GM19328 (cell line): ENCODE measurements at regions not wholly inside any gene's neighbourhood (a gene's known extent, or its start where the extent isn't known, plus 50 kb on each side); places are given as distances from the start of the nearest gene placed in this dataset.
"Not testable (repeated sequence)": the region's sequence is repeated elsewhere in the genome, so short reads cannot be mapped to it uniquely, and the experiment has no call there.

Source experiments
- ATAC-seq: cut with Tn5 transposase; IDR thresholded peaks from one replicate; pipeline ENCODE4 v1.9.1; 2021; ENCODE audit warnings: mild to moderate bottlenecking, moderate library complexity; ENCODE audit not compliant: unreplicated experiment

DNA sequence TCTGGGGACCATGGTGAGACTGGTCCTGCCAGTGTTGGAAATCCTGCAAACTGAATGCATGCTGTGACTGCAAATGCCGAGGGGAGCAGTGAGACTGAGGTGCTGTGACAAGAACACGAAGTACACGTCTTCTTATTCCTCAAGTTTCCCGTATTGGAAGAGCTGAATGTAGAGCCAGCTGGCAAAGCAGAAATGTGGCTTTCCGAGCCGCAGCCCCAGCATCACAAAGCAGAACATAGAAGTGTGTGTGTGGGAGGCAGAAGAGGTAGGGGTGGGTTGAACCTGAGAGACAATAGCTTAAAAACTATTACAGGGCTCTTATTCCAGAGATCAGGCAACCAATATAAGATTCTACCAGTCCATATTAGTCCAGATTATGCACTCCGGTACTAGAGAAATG, 98.8 kb downstream of the CARTPT start:
- no peak for ATAC-seq

DNA sequence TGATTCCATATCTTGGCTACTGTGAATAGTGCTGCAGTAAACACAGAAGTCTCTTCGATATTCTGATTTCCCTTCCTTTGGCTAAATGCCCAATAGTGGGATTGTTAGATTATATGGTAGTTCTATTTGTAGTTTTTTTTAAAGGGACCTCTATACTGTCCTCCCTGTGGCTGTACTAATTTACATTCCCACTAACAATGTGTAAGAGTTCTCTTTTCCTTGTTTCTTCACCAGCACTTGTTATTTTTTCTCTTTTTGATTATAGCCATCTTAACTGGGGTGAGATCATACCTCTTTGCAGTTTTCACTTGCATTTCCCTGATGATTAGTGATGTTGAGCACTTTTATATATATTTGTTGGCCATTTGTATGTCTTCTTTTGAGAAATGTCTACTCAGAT, 102.0 kb downstream of the CARTPT start:
- no peak for ATAC-seq

DNA sequence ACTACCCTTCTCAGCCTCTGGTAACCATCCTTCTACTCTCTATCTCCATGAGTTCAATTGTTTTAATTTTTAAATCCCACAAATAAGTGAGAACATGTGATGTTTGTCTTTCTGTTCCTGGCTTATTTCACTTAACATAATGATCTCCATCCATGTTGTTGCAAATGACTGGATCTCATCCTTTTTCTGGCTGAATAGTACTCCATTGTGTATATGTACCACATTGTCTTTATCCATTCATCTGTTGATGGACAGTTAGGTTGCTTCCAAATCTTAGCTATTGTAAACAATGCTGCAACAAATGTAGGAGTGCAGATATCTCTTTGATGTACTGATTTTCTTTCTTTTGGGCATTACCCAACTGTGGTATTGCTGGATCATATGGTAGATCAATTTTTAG, 103.0 kb downstream of the CARTPT start:
- not testable (repeated sequence) for ATAC-seq

DNA sequence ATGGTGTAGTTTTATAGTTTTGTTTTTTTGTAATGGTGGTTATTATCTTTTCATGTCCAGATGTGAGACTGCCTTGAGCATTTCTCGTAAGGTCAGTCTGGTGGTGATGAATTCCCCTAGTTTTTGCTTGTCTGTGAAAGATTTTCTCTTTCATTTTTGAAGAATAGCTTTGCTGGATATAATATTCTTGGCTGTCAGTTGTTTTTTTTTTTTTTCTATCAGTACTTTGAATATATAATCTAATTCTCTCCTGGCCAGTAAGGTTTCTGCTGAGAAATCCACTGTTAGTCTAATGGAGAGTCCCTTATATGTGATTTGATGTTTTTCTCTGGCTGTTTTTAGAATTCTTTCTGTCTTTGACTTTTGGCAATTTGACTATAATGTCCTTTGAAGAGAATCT, 106.9 kb downstream of the CARTPT start:
- ATAC-seq: no peak

DNA sequence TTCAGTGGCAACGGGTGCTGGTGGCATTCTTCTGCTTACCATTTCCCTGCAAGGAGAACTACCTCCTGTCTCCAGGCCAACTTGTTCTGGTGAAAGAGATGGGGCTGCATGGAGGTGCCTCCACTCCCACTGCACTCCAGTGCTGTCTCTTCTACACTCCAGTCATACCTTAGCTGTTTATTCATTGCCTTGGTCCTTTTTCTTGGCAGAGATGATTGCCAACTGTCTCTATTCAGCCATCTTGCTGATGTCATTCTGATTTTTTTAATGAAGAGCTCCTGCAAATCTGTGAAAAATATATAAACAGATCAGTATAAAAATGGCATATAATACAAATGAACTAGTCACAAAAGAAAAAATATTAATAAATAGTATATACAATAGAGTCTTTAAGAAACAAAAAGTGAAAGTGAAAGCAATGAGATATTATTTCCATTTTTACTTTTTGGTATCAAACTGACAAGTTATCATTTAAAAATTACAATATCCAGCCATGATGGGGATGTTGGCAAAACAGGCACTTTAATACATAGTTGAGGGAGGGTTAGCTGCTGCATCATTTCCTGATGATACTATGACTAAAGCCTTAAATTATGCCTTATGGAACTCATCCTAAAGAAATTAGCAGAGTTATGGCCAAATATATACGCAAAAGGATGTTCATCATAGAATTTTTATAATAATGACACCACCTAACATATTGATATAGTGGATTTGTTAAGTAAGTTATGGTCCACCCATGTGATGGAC, 109.4 kb downstream of the CARTPT start:
- no peak for ATAC-seq

DNA sequence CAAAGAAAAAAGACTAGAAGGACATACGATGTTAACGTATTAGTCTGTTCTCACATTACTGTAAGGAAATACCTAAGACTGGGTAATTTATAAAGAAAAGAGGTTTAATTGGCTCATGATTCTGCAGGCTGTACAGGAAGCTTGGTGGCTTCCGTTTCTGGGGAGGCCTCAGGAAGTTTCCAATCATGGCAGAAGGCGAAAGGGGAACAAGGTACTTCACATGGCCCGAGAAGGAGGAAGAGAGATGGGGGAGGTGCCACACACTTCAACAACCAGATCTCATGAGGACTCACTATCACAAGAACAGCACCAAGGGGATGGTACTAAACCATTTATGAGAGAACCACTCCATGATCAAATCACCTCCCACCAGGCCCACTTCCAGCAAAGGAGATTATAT, 110.1 kb downstream of the CARTPT start:
- no peak for ATAC-seq

DNA sequence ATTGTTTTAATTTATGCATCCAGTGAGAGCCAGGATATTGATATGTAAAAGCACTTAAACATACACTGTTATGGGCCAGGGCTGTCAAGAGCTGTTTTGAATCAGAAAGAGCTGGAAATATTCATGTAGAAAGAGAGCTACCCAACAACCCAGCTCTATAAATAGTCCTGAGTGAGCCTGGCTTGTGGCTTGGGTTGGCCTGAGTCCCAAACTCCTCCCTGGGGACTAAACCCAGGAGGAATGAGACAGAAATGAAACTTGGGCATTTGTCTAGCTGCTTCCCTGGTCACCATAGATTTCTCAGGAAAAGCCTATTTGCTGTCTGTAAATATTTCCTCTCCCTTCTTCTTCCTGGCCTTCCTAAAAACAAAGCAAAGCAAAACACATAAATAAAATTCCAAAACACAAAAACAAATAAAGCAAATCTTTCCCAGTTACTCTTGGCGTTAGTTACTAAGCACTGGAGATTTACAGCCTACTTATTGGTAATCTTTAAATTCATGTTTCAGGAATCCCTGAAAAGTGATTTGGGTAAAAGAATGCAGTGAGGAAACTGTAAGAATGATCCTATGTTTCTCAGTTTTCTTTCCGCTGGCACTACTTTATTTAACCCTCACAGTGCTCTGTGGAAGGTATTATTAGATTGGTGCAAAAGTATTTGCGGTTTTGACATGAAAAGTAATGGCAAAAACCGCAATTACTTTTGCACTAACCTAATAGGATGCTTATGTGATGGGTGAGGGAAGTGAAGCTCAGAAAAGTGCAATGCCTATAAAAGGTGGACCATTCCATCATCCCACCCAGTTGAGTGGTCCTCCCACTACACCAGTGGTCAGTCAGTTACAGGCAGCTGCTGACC, 111.8 kb downstream of the CARTPT start:
- no peak for ATAC-seq

DNA sequence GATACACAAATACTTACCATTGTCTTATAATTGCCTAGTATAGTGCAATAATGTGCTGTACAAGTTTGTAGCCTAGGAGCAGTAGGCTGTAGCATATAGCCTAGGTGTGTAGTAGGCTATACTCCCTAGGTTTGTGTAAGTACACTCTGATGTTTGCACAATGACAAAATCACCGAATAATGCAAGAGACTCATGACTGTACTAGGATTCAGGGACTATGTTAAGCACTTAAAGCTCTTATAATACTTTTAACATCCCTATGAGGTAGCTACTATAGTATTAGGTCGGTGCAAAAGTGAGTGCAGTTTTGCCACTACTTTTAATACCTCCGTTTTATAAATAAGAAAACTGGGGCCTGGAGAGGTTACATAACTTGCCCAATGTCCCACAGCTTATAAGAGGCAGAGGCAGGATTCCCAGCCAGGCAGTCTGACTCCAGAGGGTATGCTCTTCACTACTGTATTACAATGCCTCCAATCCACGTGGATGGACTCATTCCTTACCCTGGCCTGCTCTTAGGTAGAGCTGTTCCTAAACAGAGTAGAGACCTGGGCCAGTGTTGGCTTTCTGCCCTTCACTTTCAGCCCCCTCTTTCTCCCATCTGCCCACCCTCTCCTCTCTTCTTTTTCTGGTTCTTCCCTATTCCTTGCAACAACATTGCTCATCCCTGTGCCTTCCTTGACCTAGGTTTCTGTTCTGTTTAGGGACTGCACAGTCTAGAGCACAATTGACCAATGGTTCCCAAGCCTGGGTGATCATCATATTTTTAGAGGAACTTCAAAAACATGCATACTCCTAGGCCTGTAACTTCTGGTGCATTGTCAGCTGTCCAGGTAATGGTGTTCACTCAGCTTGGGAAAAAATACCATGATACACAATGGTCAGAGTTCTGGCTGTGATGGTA, 114.0 kb downstream of the CARTPT start:
- no peak for ATAC-seq

DNA sequence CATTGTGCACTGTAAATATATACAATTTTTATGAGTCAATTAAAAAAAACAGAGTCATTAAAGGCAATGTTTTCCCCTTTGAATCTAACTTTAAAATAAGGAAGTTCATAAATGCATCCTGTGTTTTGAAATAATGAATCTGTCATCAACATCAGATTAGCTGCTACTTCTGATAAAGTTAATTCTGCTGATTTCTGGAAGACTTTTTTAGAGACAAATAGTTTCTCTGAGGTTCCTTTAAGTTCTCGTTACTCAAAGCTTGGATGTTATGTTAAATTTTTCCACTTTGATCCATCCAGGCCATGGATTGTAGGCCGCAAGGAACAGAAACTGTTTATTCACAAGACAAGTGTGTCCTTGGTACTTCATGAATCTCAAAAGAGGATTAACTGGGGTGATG, 115.5 kb downstream of the CARTPT start:
- ATAC-seq: no peak

DNA sequence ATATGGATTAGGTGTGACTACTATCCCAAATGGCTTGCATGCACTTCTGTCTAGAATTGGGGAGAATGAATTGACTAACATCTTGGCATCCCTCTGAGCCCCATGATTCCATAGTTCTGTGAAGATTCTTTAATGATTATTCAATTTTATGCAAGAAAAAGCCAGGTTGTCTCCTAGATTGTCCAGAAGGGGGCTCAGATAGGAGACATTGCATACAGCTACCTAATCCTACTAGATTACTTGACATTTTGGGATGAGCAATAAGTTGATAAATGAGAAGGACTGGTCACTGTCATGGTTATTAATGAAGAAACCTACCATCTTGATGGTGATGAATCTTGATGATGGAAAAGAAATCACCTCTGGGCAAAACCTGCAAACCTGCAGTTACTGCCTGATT, 117.0 kb downstream of the CARTPT start:
- no peak for ATAC-seq

DNA sequence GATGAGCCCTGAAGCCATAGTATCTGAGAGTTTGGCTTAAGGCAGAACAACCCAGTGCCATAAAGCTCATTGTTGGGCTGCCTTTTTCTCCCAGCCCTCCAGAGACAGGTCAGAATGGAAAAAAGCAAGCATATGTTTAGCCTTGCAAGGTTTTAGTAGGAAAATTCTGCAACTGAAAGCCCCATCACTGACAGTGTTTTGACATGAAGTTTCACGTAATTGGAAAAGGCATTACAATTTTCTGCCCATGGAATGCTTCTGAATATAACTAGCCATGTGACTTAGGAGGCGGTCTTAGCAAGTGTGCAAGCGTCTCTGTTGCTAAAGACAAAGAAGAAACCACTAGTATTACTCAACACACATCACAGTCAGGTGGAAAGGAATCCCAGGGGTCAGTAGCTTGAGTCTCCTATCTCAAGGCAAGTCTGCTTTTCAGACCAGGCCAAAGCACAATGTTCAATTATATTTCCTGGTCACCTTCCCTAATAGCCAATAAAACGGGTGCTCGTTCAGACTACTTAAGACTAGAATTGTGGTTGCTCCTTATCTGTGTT, 117.6 kb downstream of the CARTPT start:
- ATAC-seq: no peak

DNA sequence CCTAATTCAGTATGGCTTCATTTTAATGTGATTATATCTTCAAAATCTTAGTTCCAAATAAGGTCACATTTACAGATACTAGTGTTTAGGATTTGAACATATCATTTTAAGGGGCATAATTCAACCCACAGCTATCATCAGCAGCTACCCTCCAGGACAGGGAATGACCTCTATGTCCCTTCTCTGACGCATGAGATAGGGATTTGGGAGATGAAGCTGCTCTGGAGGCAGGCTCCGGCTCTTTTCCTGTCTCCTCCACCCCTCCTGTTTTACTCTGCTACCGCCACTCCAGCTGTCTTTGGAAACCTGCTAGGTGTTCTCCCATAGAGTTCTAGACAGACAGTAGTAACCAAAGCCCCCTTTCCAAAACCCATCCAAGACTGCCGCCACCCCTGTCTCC, 119.2 kb downstream of the CARTPT start:
- no peak for ATAC-seq

DNA sequence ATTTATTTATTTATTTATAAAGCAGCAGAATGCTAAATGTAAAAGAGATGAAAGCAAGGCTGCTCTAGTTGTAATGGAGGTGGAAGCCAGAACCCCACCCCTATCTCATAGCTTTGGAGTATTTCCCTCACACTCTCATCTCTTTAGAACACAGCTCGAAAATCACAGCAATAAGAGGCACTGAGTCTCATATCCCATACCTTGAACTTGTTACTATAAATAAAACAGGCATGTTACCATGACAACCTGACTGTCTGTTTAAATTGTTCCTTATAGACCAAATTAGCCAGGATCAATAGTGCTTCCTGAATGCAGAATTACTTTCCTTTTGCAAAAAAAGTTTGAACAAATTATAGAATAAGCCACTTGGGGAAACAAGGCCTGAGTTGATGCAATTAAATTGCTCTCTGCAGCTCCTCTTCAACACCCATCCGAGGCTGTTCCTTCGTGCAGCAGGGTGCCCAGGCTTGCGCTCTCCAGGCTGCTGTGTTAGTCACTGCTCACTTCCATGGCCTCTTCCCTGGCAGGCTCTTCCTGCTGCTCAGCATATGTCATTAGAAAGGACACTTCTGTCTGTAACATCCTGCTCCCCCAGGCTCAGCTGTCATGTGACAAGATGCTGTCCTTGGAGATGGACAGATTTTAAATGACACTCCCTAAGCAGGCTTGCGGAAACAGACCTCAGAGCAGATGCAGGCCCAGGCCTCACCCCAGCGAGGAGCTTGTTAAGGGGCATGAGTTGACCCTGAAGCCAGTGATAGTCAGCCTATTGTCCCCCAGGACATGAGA, 120.2 kb downstream of the CARTPT start:
- no peak for ATAC-seq

DNA sequence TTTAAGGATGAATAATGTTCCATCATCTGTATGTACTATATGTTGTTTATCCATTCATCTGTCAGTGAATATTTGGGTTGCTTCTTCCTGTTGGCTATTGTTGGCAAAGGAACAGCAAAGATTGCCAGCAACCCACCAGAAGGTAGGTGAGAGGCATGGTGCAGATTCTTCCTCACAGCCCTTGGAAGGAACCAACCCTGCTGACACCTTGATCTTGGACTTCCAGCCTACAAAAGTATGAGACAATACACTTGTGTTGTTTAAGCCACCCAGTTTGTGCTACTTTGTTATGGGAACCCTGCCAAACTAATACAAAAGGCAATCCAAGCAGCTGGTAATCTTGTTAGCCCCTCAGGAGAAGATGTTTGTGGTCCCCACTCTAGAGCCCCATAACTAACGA, 122.0 kb downstream of the CARTPT start:
- no peak for ATAC-seq

DNA sequence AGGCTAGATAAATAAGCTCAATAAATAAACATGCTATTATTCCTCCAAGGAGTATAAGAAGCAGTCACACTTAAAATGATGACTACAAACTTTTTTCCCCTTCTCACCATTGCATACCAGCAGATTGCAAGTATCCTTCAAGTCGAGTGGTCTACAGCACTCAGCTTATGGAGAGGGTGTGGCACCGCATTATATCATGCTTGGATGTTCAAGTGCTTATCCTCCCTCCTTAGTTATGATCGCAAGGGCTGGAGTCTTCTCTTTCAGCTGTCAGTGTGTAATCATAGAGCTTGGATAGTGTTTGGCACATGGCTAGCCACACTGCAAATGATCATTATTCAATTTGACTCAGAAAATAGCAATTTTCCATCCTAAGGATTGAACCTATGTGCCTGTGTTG, 124.0 kb downstream of the CARTPT start:
- ATAC-seq: no peak

DNA sequence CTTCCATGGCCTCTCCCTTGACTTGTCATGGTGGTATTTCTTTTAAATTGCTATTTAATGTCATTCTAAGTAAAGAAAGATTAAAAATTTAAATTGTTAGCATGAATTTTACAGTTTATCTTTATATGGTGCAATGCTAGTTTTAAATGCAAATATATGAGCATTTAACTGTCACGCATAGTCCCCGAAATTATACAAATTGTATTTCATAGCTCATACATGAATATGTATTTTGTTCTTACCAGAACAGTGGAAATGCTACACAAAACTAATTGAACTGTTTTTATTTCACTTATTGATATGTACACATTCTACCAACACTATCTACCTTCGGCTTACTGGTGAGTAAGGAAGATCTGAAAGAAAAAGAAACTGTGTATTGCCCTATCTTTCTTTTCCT, 125.8 kb downstream of the CARTPT start:
- ATAC-seq: no peak

DNA sequence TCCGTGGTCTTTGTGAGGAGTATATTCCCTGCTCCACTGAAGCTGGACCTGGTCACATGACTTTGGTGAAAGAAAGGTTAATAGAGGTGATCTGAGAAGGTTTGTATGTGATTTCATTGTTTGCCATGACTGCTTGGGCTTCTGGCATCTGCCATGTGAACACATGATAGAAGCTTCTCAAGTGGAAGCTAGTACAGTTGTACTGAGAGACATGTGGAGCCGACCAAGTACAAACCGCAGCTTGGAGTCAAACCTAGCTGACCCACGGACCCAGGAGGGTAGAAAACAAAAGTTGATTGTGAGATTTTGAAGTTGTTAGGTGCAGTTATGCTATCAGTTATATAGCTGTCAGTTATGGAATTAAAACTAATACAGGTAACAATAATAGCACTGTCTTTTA, 140.4 kb downstream of the CARTPT start:
- ATAC-seq: no peak

DNA sequence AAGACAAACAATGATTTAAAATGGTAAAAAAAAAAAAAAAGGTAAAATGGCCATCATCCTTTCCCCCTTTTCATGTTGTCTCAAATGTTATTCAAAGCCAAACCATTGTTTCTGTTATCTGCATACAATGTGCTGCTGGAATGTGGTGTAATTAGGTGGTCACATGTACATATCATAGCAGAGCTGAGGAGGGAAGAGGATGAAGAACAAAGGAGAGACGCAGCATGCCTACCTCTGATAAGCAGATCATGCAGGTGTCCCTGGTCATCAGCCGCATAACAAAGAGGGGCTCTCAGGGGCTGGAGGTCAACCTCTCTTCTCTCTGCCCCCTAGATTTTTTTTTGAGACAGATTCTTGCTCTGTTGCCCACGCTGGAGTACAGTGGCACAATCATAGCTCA, 141.0 kb downstream of the CARTPT start:
- ATAC-seq: no peak

DNA sequence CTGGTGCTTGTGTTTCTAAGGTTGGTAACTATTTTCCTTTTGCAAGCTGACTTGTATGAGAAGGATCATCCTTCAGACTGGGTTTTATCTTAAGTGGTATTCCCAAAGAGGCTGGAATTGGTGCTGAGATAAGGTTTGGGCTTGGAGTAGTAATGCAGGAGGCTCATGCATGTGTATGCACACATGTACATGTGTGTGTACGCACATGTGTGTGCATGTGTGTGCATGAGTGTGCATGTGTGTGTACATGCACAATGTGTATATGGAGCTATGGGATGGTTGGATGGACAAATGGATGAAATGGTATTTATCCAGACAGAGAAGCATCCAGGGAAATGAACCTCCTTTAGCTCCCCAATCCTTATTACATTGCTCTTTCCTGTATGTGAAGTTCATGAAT, 142.6 kb downstream of the CARTPT start:
- ATAC-seq: no peak

DNA sequence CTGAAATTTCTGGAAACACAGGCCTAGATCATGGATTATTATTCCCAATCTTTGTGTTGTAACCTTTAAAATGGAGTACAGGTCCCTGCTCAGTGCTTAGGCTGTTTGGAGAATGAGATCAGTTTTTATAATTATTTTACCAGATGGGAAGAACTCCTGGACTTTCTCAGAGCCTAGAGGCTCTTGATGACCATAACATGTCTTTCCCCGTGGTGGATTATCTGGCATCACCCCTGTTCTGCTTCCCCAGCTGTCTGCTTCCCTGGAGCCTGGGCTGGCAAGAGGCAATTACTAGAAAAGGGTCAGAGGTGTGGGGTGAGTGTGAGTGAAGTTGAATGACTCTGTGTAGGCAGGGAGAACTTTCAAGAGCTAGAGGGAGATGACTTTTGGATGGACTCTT, 143.0 kb downstream of the CARTPT start:
- ATAC-seq: no peak
